HL-60 (cell line): ENCODE measurements at regions not wholly inside any gene's neighbourhood (a gene's known extent, or its start where the extent isn't known, plus 50 kb on each side); places are given as distances from the start of the nearest gene placed in this dataset.

Experiments used
- CTCF ChIP-seq: IDR thresholded peaks from one replicate; pipeline ENCODE4 v1.5.1; 2011; ENCODE audit warnings: low read length, control low read depth, inconsistent platforms; ENCODE audit not compliant: insufficient read depth
- GABPA ChIP-seq: IDR thresholded peaks from 2 replicates; pipeline ENCODE4 v1.6.1; 2012; ENCODE audit warnings: low read depth
- POLR2AphosphoS5 ChIP-seq: IDR thresholded peaks from 2 replicates; pipeline ENCODE4 v1.6.1; 2012; ENCODE audit warnings: low read depth
- REST ChIP-seq: IDR thresholded peaks from 2 replicates; pipeline ENCODE4 v1.6.1; 2012; ENCODE audit warnings: low read depth; ENCODE audit not compliant: insufficient replicate concordance
- SPI1 ChIP-seq: IDR thresholded peaks from 2 replicates; pipeline ENCODE4 v1.6.1; 2012; ENCODE audit warnings: low read depth, mild to moderate bottlenecking, borderline replicate concordance

- TF ChIP-seq CTCF, result no peak
- no peak for TF ChIP-seq GABPA
- no peak for TF ChIP-seq POLR2AphosphoS5
- TF ChIP-seq REST, result no peak
- TF ChIP-seq SPI1, result no peak
Observed at GRCh38 chr15:39511000-39511915, 69.6 kb upstream of the THBS1 start.
